Right lobe of liver (tissue), 6 donors: ENCODE measurements at regions not wholly inside any gene's neighbourhood (a gene's known extent, or its start where the extent isn't known, plus 50 kb on each side); places are given as distances from the start of the nearest gene placed in this dataset.

Experiments
- ATAC-seq, 4 donors: fragments of 200-7000 bp; cut with Tn5 transposase; one replicate each; pipeline ENCODE4 v1.9.1; 2020; ENCODE audit warnings: mild to moderate bottlenecking in 4 of 4, moderate library complexity in 4 of 4
- DNase-seq, 3 donors: peaks; one replicate each; pipeline ENCODE4 v3.0.0-alpha.2; 2020
- H3K27ac ChIP-seq, 3 donors: fragments of 200-600 bp; one replicate each; pipeline ENCODE4 v1.8.0; 2022
- H3K27me3 ChIP-seq, 2 donors: fragments of 200-600 bp; one replicate each; pipeline ENCODE4 v1.8.0; 2022
- H3K36me3 ChIP-seq, 4 donors: fragments of 200-600 bp; sonication (generic) in 1 of 4; one replicate each; pipeline versions ENCODE4 v1.5.1 to v1.8.0; 2017 to 2022; ENCODE audit warnings: control low read depth in 1 of 4
- H3K4me1 ChIP-seq, 4 donors: fragments of 200-600 bp; sonication (generic) in 1 of 4; one replicate each; pipeline versions ENCODE4 v1.5.1 to v1.8.0; 2017 to 2022; ENCODE audit warnings: control low read depth in 1 of 4
- H3K4me3 ChIP-seq, 3 donors: fragments of 200-600 bp; one replicate each; pipeline ENCODE4 v1.8.0; 2022
- H3K9me3 ChIP-seq, 4 donors: fragments of 200-600 bp; sonication (generic) in 1 of 4; one replicate each; pipeline versions ENCODE4 v1.5.1 to v1.8.0; 2017 to 2022; ENCODE audit warnings: control low read depth in 1 of 4
- CTCF ChIP-seq, 4 donors: fragments of 200-600 bp in 3 of 4; fragments of 450-650 bp in 1 of 4; IDR thresholded peaks; one replicate each; pipeline versions ENCODE4 v1.5.1 to v1.8.0; 2016 to 2022; ENCODE audit warnings: antibody characterized with exemption in 4 of 4, mild to moderate bottlenecking in 2 of 4
- POLR2A ChIP-seq: fragments of 450-650 bp; IDR thresholded peaks from one replicate; pipeline ENCODE4 v1.6.1; 2017; ENCODE audit warnings: antibody characterized with exemption, mild to moderate bottlenecking
- WGBS: methylation state at CpG from one replicate; pipeline ENCODE4 v1.1.6; 2018; ENCODE audit warnings: low coverage, low lambda C conversion rate; ENCODE audit not compliant: insufficient coverage; ENCODE audit errors: missing lambda C conversion rate; 5-methylcytosine and 5-hydroxymethylcytosine counted together
- intact Hi-C, 2 donors: fragments of 100-400 bp; cut with DNase I; formaldehyde crosslinking; loops; one replicate each; pipeline versions ENCODE4 v1.11.2 to v1.14.1; 2022
- small RNA-seq, 2 experiments: library from RNA; depleted of rRNA; stranded (forward); fragments of <200 nt; gene quantifications; one replicate each; pipeline ENCODE3, GENCODE V24; 2016
- donor health status: DM: no; HTN: yes; CAD: no.
- donor health status: DM: no; HTN: no; CAD: no.
- donor health status: DM: no; HTN: no; CAD: no.
- donor health status: DM: no; HTN: yes; CAD: no.
- donor health status: DM: no; HTN: yes; CAD: no.

DNA sequence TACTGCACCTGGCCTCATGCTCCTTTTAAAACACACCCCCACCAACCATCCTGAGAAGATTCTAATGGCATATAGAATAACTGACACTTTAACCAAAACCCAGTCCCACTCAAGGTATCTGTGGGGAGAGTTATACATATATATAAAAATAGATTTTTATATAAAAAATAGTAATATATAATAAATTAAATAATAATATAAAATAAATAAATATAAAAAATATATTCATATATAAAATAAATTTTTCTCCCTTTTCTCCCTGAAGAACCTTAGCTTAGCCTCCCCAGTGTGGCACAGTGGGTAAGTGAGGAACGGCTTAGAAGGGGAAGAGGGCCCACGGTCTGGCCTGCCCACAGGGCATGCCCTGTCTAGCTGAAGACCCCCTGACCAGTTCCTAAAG is 51.1 kb upstream of the SSBP2 start:
- 81% methylated on average over 2 of the region's 2 CpGs for WGBS
- no peaks in the 10 kb centered on the region for H3K27me3 ChIP-seq
- DNase-seq, result no peak
- H3K36me3 ChIP-seq, result no peaks in the 10 kb centered on the region
- TF ChIP-seq CTCF (IDR thresholded peaks at IDR 0.05) (no peak), POLR2A (no peak)
- H3K4me1 ChIP-seq, result no peaks in the 10 kb centered on the region
- ATAC-seq, result no peak
- no peaks in the 10 kb centered on the region for H3K9me3 ChIP-seq
- H3K27ac ChIP-seq, result no peak overlapping the region
- H3K4me3 ChIP-seq, result no peak overlapping the region
- intact Hi-C loops, result no loop called here

DNA sequence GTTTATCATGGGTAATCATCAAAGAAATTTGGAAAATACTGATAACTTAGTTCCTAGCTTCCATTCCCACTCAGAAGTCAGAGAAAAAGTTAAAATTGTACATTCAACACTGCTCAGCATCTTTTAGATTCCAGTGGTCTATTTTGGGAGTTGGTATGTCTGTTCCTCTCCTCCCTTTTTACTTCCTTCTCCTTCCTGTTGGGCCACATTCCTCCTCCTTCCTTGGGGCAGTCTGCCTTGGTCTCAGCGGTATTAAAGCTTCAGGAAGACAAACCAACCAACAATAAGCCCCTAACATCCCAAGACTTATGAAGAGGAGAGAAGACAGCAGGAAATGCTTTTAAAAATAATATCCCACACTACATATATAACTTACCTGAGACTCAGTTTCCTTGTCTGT is 49.9 kb upstream of the SSBP2 start:
- Histone ChIP-seq H3K27ac (no peak overlapping the region), H3K4me3 (no peak overlapping the region), H3K4me1 (no peaks in the 10 kb centered on the region), H3K27me3 (no peaks in the 10 kb centered on the region), H3K9me3 (no peaks in the 10 kb centered on the region), H3K36me3 (no peaks in the 10 kb centered on the region)
- TF ChIP-seq CTCF (IDR thresholded peaks at IDR 0.05), result no peak
- no peak for TF ChIP-seq POLR2A
- intact Hi-C loops, result no loop called here
- DNase-seq, result no peak
- no peak for ATAC-seq
- WGBS, result 40% methylated on average over 1 of the region's 1 CpG

Small RNAs in the stretch of these regions (small RNA-seq; reads per million reads assigned to genes)
- 0 reads per million in 2 experiments for gene SEM1P1
